WERI-Rb-1 (cell line): ENCODE measurements at regions not wholly inside any gene's neighbourhood (a gene's known extent, or its start where the extent isn't known, plus 50 kb on each side); places are given as distances from the start of the nearest gene placed in this dataset.

Source experiments
- DNase-seq: peaks from one replicate; pipeline ENCODE4 v3.0.0-alpha.2; 2020
- H3K27ac ChIP-seq: fragments of 250-450 bp; sonication (Bioruptor Pico); 2 replicates; pipeline ENCODE4 v1.5.1; 2020; ENCODE audit warnings: mild to moderate bottlenecking, moderate library complexity
- H3K27me3 ChIP-seq: fragments of 250-450 bp; sonication (Bioruptor Pico); 2 replicates; pipeline ENCODE4 v1.5.1; 2021; ENCODE audit warnings: mild to moderate bottlenecking, low read depth, moderate library complexity; ENCODE audit not compliant: insufficient read depth, severe bottlenecking
- H3K36me3 ChIP-seq: fragments of 250-450 bp; sonication (Bioruptor Pico); 2 replicates; pipeline ENCODE4 v1.5.1; 2020; ENCODE audit warnings: mild to moderate bottlenecking, moderate library complexity
- H3K4me3 ChIP-seq: 2 replicates; pipeline ENCODE4 v1.5.1; 2011; ENCODE audit warnings: low read depth, mild to moderate bottlenecking, control low read depth, low read length
- H3K9me3 ChIP-seq: fragments of 250-450 bp; sonication (Bioruptor Pico); 2 replicates; pipeline ENCODE4 v1.5.1; 2021; ENCODE audit warnings: mild to moderate bottlenecking, moderate library complexity; ENCODE audit not compliant: severe bottlenecking
- CTCF ChIP-seq: IDR thresholded peaks from 2 replicates; pipeline ENCODE4 v1.5.1; 2011; ENCODE audit warnings: low read depth, mild to moderate bottlenecking, control low read depth, inconsistent platforms, low read length

DNA sequence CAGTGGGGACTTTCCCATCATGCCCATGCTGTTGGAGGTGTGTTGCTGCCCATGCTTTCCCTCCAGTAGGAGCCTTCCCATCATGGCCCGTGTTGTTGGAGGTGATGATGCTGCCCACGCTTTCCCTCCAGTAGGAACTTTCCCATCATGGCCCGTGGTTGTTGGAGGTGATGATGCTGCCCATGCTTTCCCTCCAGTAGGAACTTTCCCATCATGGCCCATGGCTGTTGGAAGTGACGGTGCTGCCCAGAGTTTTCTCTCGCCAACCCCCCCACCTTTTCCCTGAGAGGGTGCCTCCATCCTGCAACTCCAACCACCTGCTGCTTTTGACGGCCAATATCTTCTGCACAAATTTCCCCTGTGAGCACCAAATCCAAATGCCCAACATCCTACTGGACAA, 205.7 kb downstream of the TOMM20 start:
- no peak for DNase-seq
- H3K9me3 ChIP-seq = no peaks in the 10 kb centered on the region
- no peak for TF ChIP-seq CTCF
- H3K27ac ChIP-seq = no peak overlapping the region
- H3K4me3 ChIP-seq = no peak overlapping the region
- no peaks in the 10 kb centered on the region for H3K27me3 ChIP-seq
- H3K36me3 ChIP-seq = no peaks in the 10 kb centered on the region

GRCh38 chr1:234921266-234922062, 207.2 kb downstream of the TOMM20 start:
- no peak for DNase-seq
- TF ChIP-seq CTCF = no peak
- H3K36me3 ChIP-seq = no peaks in the 10 kb centered on the region
- H3K4me3 ChIP-seq = no peak overlapping the region
- H3K27ac ChIP-seq = no peak overlapping the region
- no peaks in the 10 kb centered on the region for H3K27me3 ChIP-seq
- H3K9me3 ChIP-seq = peaks cover 6% of the 10 kb centered on the region

DNA sequence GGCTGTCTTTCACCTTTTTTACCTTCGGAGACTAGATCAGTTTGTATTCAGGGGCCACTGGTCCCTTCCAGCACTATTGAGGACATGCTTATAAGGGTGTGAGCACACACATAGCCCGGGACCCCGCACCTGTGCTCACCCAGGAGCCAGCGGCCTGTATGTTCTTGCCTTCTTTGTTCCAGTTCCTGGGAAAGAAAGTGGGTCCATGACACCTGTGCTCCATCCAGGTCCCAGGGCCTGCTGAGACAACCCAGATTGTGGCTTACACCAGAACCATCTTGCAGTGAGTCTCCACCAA, 207.8 kb downstream of the TOMM20 start:
- DNase-seq = no peak
- Histone ChIP-seq H3K27me3 (no peaks in the 10 kb centered on the region), H3K36me3 (no peaks in the 10 kb centered on the region), H3K27ac (no peak overlapping the region), H3K4me3 (no peak overlapping the region), H3K9me3 (peaks cover 6% of the 10 kb centered on the region)
- TF ChIP-seq CTCF = no peak

DNA sequence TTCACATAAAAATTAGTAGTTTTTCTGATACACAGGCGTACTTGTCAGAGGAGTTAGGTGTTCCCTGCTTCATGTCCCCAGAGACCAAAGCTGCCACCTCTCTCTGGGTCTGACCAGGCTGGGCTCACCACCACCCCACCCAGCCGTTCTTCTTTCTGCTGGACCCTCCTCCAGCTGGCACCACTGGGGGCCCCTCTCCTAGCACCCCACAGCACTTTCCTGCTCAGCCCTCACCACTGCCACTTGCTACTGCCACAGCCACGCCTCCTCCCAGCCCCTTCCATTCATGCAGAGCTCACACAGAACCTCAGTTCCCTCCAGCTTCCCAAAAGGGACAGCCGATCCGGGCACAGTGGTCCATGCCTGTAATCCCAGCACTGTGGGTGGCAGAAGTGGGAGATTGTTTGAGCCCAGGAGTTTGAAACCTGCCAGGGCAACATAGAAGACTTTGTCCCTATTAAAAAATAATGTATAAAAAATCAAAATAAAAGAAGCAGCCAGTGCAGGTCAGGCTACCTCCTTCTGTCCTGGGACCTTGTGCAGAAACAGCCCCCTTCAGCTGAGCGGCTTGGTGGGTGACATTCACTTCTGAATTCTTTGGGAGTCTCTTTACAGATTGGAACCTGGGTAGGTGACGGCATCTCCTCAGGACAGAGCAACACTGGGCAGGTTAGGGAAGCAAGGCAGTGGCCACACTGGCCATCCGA, 208.3 kb downstream of the TOMM20 start:
- Histone ChIP-seq H3K4me3 (no peak overlapping the region), H3K27ac (no peak overlapping the region), H3K36me3 (no peaks in the 10 kb centered on the region), H3K9me3 (peaks cover 6% of the 10 kb centered on the region), H3K27me3 (no peaks in the 10 kb centered on the region)
- no peak for DNase-seq
- TF ChIP-seq CTCF = no peak

DNA sequence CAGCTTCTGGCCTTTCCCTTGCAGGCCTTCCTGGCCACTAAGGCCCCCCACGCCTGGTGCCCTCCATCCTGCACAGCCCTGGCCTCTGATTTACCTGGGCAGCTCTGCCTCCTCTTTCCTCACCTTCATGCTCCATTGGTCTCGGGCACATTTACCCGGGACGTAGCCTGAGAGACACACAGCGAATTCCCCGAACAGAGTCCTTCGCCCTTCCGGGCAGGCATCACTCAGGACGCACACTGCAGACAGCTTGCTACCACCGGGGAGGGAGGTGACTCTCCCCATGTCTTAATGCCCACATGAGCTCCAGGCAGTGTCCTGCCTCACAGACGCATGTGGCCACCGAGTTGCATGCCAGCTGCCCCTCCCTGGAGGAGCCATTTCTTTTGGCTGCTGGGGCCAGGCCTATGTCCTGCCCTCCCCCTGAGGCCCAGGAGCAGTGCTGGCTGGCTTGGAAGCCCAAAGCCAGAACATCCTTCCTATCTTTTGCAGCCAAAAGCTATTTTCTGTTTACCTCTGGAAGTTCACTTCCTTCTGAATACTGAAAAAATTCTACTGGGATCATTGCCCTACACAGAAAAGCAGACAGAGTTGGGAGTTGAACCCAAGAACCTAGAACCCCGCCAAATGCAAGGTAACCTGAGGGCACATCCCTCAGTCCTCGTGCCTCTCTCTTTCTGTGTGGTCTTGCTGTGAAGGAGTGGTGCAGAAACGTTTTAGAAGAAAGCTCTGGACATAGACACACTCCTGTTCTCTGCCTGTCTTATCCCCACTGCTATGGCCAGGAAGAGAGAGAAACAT, 209.5 kb downstream of the TOMM20 start:
- Histone ChIP-seq H3K27ac (no peak overlapping the region), H3K36me3 (no peaks in the 10 kb centered on the region), H3K4me3 (no peak overlapping the region), H3K27me3 (no peaks in the 10 kb centered on the region), H3K9me3 (peaks cover 6% of the 10 kb centered on the region)
- DNase-seq = no peak
- no peak for TF ChIP-seq CTCF
